ENCODE measurements at regions not wholly inside any gene's neighbourhood (a gene's known extent, or its start where the extent isn't known, plus 50 kb on each side); places are given as distances from the start of the nearest gene placed in this dataset.

GRCh38 chr1:106439475-106439874 is 617.0 kb upstream of the PRMT6 start:
- no peaks in the 10 kb centered on the region for H3K9me3 Mint-ChIP-seq (ENCODE audit: unreplicated experiment)
- TF ChIP-seq, protein P1, sequence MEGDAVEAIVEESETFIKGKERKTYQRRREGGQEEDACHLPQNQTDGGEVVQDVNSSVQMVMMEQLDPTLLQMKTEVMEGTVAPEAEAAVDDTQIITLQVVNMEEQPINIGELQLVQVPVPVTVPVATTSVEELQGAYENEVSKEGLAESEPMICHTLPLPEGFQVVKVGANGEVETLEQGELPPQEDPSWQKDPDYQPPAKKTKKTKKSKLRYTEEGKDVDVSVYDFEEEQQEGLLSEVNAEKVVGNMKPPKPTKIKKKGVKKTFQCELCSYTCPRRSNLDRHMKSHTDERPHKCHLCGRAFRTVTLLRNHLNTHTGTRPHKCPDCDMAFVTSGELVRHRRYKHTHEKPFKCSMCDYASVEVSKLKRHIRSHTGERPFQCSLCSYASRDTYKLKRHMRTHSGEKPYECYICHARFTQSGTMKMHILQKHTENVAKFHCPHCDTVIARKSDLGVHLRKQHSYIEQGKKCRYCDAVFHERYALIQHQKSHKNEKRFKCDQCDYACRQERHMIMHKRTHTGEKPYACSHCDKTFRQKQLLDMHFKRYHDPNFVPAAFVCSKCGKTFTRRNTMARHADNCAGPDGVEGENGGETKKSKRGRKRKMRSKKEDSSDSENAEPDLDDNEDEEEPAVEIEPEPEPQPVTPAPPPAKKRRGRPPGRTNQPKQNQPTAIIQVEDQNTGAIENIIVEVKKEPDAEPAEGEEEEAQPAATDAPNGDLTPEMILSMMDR (IDR thresholded peaks at IDR 0.05; ENCODE audit: unreplicated experiment), result no peak
- no peak overlapping the region for H3K27ac Mint-ChIP-seq (ENCODE audit: unreplicated experiment)
- H3K4me1 Mint-ChIP-seq (ENCODE audit: unreplicated experiment), result no peaks in the 10 kb centered on the region
- no peaks in the 10 kb centered on the region for H3K27me3 Mint-ChIP-seq (ENCODE audit: unreplicated experiment)
- no peak overlapping the region for H3K4me3 Mint-ChIP-seq (ENCODE audit: unreplicated experiment)
- no peaks in the 10 kb centered on the region for H3K36me3 Mint-ChIP-seq (ENCODE audit: low read depth, unreplicated experiment)
- DNase-seq (ENCODE audit: low spot score), result no peak

GRCh38 chr1:106447466-106447865 is 609.0 kb upstream of the PRMT6 start:
- Mint-ChIP-seq H3K4me1 (ENCODE audit: unreplicated experiment) (peaks cover 4% of the 10 kb centered on the region), H3K9me3 (ENCODE audit: unreplicated experiment) (no peaks in the 10 kb centered on the region), H3K36me3 (ENCODE audit: low read depth, unreplicated experiment) (no peaks in the 10 kb centered on the region), H3K27me3 (ENCODE audit: unreplicated experiment) (no peaks in the 10 kb centered on the region), H3K4me3 (ENCODE audit: unreplicated experiment) (no peak overlapping the region), H3K27ac (ENCODE audit: unreplicated experiment) (no peak overlapping the region)
- DNase-seq (ENCODE audit: low spot score), result no peak
- TF ChIP-seq, protein P1 (IDR thresholded peaks at IDR 0.05; ENCODE audit: unreplicated experiment), result no peak

GRCh38 chr1:106456832-106457231 is 599.6 kb upstream of the PRMT6 start:
- no peak for DNase-seq (ENCODE audit: low spot score)
- TF ChIP-seq, protein P1 (IDR thresholded peaks at IDR 0.05; ENCODE audit: unreplicated experiment), result no peak
- Mint-ChIP-seq H3K27me3 (ENCODE audit: unreplicated experiment) (peaks cover 1% of the 10 kb centered on the region), H3K27ac (ENCODE audit: unreplicated experiment) (no peak overlapping the region), H3K4me1 (ENCODE audit: unreplicated experiment) (no peaks in the 10 kb centered on the region), H3K36me3 (ENCODE audit: low read depth, unreplicated experiment) (no peaks in the 10 kb centered on the region), H3K9me3 (ENCODE audit: unreplicated experiment) (no peaks in the 10 kb centered on the region), H3K4me3 (ENCODE audit: unreplicated experiment) (no peak overlapping the region)

GRCh38 chr1:106457368-106457767 is 599.1 kb upstream of the PRMT6 start:
- DNase-seq (ENCODE audit: low spot score), result no peak
- Mint-ChIP-seq H3K36me3 (ENCODE audit: low read depth, unreplicated experiment) (no peaks in the 10 kb centered on the region), H3K4me1 (ENCODE audit: unreplicated experiment) (no peaks in the 10 kb centered on the region), H3K9me3 (ENCODE audit: unreplicated experiment) (no peaks in the 10 kb centered on the region), H3K4me3 (ENCODE audit: unreplicated experiment) (no peak overlapping the region), H3K27me3 (ENCODE audit: unreplicated experiment) (peaks cover 1% of the 10 kb centered on the region), H3K27ac (ENCODE audit: unreplicated experiment) (no peak overlapping the region)
- TF ChIP-seq, protein P1 (IDR thresholded peaks at IDR 0.05; ENCODE audit: unreplicated experiment), result no peak

DNA sequence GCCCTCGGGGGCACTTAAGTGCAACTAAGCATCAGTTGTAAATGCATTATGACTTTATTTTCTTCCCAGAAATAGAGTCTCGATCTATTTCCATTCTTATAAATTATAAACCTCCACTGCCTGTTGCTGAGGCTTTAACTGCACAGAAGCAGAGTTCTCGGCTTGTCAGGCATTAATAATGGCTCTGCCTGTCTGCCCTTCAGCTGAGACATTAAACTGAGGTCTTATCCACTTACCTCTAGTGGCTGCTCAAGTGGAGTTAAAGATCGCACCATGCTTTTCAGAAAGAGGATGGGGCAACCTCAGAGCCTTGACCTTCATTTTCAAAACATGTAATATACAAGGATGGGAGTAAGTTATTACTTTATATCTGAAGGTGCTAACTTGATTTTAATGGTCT is 597.6 kb upstream of the PRMT6 start:
- H3K4me1 Mint-ChIP-seq (ENCODE audit: unreplicated experiment), result no peaks in the 10 kb centered on the region
- H3K9me3 Mint-ChIP-seq (ENCODE audit: unreplicated experiment), result no peaks in the 10 kb centered on the region
- TF ChIP-seq, protein P1 (IDR thresholded peaks at IDR 0.05; ENCODE audit: unreplicated experiment), result no peak
- H3K27ac Mint-ChIP-seq (ENCODE audit: unreplicated experiment), result no peak overlapping the region
- H3K27me3 Mint-ChIP-seq (ENCODE audit: unreplicated experiment), result peaks cover 1% of the 10 kb centered on the region
- no peaks in the 10 kb centered on the region for H3K36me3 Mint-ChIP-seq (ENCODE audit: low read depth, unreplicated experiment)
- DNase-seq (ENCODE audit: low spot score), result no peak
- H3K4me3 Mint-ChIP-seq (ENCODE audit: unreplicated experiment), result no peak overlapping the region
